ENCODE measurements at regions not wholly inside any gene's neighbourhood (a gene's known extent, or its start where the extent isn't known, plus 50 kb on each side); places are given as distances from the start of the nearest gene placed in this dataset.

- no peak for DNase-seq (ENCODE audit: low read depth in 2 of 2)
Measured at GRCh38 chr9:126125577-126125976, 201.1 kb upstream of the MVB12B start.

- DNase-seq (ENCODE audit: low read depth in 2 of 2) = no peak
Measured at GRCh38 chr9:126125992-126126409, 200.6 kb upstream of the MVB12B start.

GRCh38 chr9:126126807-126127206 is 199.8 kb upstream of the MVB12B start:
- no peak for DNase-seq (ENCODE audit: low read depth in 2 of 2)

- DNase-seq (ENCODE audit: low read depth in 2 of 2) = no peak
Measured at GRCh38 chr9:126127591-126127990, 199.0 kb upstream of the MVB12B start.

GRCh38 chr9:126128494-126129142 is 198.0 kb upstream of the MVB12B start:
- no peak for DNase-seq (ENCODE audit: low read depth in 2 of 2)

- no peak for DNase-seq (ENCODE audit: low read depth in 2 of 2)
Measured at GRCh38 chr9:126131066-126132010, 195.3 kb upstream of the MVB12B start.

GRCh38 chr9:126132746-126133145 is 193.9 kb upstream of the MVB12B start:
- no peak for DNase-seq (ENCODE audit: low read depth in 2 of 2)

- no peak for DNase-seq (ENCODE audit: low read depth in 2 of 2)
Measured at GRCh38 chr9:126144196-126144595, 182.4 kb upstream of the MVB12B start.

- DNase-seq (ENCODE audit: low read depth in 2 of 2) = no peak
Measured at GRCh38 chr9:126144603-126145456, 181.8 kb upstream of the MVB12B start.

- DNase-seq (ENCODE audit: low read depth in 2 of 2) = no peak
Measured at GRCh38 chr9:126145887-126146253, 180.8 kb upstream of the MVB12B start.

- peak; percentile 4 to 11 for DNase-seq (ENCODE audit: low read depth in 2 of 2)
Measured at GRCh38 chr9:126146254-126147145, 180.1 kb upstream of the MVB12B start.

GRCh38 chr9:126147186-126147935 is 179.3 kb upstream of the MVB12B start:
- no peak for DNase-seq (ENCODE audit: low read depth in 2 of 2)

GRCh38 chr9:126147936-126148870 is 178.4 kb upstream of the MVB12B start:
- no peak for DNase-seq (ENCODE audit: low read depth in 2 of 2)

GRCh38 chr9:126148994-126149393 is 177.6 kb upstream of the MVB12B start:
- no peak for DNase-seq (ENCODE audit: low read depth in 2 of 2)

- DNase-seq (ENCODE audit: low read depth in 2 of 2) = no peak
Measured at GRCh38 chr9:126149661-126150060, 177.0 kb upstream of the MVB12B start.

- no peak for DNase-seq (ENCODE audit: low read depth in 2 of 2)
Measured at GRCh38 chr9:126150411-126151030, 176.1 kb upstream of the MVB12B start.

GRCh38 chr9:126151031-126151685 is 175.5 kb upstream of the MVB12B start:
- DNase-seq (ENCODE audit: low read depth in 2 of 2) = no peak

GRCh38 chr9:126151686-126152134 is 174.9 kb upstream of the MVB12B start:
- no peak for DNase-seq (ENCODE audit: low read depth in 2 of 2)
